Ovary (tissue), 7 donors: ENCODE measurements at regions not wholly inside any gene's neighbourhood (a gene's known extent, or its start where the extent isn't known, plus 50 kb on each side); places are given as distances from the start of the nearest gene placed in this dataset.
"Not testable (repeated sequence)": the region's sequence is repeated elsewhere in the genome, so short reads cannot be mapped to it uniquely, and the experiment has no call there.

Experiments used
- DNase-seq, 5 donors: peaks; one replicate each; pipeline ENCODE4 v3.0.0-alpha.2; 2019 to 2020
- H3K27ac ChIP-seq, 2 donors: fragments of 200-600 bp; one replicate each; pipeline versions ENCODE4 v1.5.1 to v1.8.0; 2019 to 2022
- H3K27me3 ChIP-seq: fragments of 200-600 bp; one replicate; pipeline ENCODE4 v1.8.0; 2022
- H3K36me3 ChIP-seq: fragments of 200-600 bp; sonication (generic); one replicate; pipeline ENCODE4 v1.5.1; 2019
- H3K4me1 ChIP-seq: one replicate; pipeline ENCODE4 v1.8.1; 2013; ENCODE audit warnings: mild to moderate bottlenecking, moderate library complexity; ENCODE audit not compliant: insufficient read depth
- H3K4me3 ChIP-seq: fragments of 200-600 bp; sonication (generic); one replicate; pipeline ENCODE4 v1.5.1; 2017
- H3K9me3 ChIP-seq, 2 donors: fragments of 200-600 bp in 1 of 2; sonication (generic) in 1 of 2; one replicate each; pipeline versions ENCODE4 v1.5.1 to v1.8.1; 2013 to 2019; ENCODE audit warnings: mild to moderate bottlenecking in 1 of 2, moderate library complexity in 1 of 2
- CTCF ChIP-seq, 3 donors: fragments of 450-650 bp in 2 of 3; fragments of 200-600 bp in 1 of 3; IDR thresholded peaks; one replicate each; pipeline versions ENCODE4 v1.5.1 to v1.8.0; 2016 to 2022; ENCODE audit warnings: antibody characterized with exemption in 3 of 3, mild to moderate bottlenecking in 1 of 3
- EP300 ChIP-seq: sonication (generic); formaldehyde crosslinking; IDR thresholded peaks from one replicate; pipeline ENCODE4 v1.6.1; 2017; ENCODE audit warnings: antibody characterized with exemption
- POLR2A ChIP-seq: fragments of 450-650 bp; IDR thresholded peaks from one replicate; pipeline ENCODE4 v1.6.1; 2017; ENCODE audit warnings: antibody characterized with exemption, mild to moderate bottlenecking, moderate library complexity
- WGBS, 3 donors: extraction: QIAGEN DNeasy Blood & Tissue Kit in 1 of 3; methylation state at CpG; one replicate each; pipeline versions ENCODE4 v1.1.5 to v1.1.7; 2013 to 2017; 5-methylcytosine and 5-hydroxymethylcytosine counted together
- intact Hi-C, 4 donors: fragments of 100-400 bp; cut with DNase I; formaldehyde crosslinking; loops; one replicate each; pipeline versions ENCODE4 v1.11.0 to v1.15.1; 2022 to 2023
- donor health status: DM: no; HTN: no; CAD: no; lungs with moderate emphysema.
- donor health status: DM: no; HTN: no; CAD: no.
- donor health status: Bipolar disorder and iron deficiency.
- donor health status: DM: no; HTN: no; CAD: no.
- donor health status: DM: yes; HTN: yes; CAD: no.

- Histone ChIP-seq H3K27ac (no peak overlapping the region), H3K4me1 (no peaks in the 10 kb centered on the region), H3K36me3 (no peaks in the 10 kb centered on the region), H3K27me3 (no peaks in the 10 kb centered on the region), H3K9me3 (no peaks in the 10 kb centered on the region), H3K4me3 (no peak overlapping the region)
- intact Hi-C loops, result no loop called here
- 67 to 77% (median 69%) methylated on average over 4 of the region's 4 CpGs for WGBS, 3 donors
- DNase-seq, result no peak
- no peak for TF ChIP-seq POLR2A
- no peak for TF ChIP-seq CTCF (IDR thresholded peaks at IDR 0.05)
- no peak for TF ChIP-seq EP300
Observed at GRCh38 chr10:118823256-118823907, 68.6 kb upstream of the CACUL1 start.

GRCh38 chr10:118827053-118827452 lies 72.3 kb upstream of the CACUL1 start:
- Histone ChIP-seq H3K27me3 (no peaks in the 10 kb centered on the region), H3K9me3 (no peaks in the 10 kb centered on the region), H3K4me3 (no peak overlapping the region), H3K36me3 (no peaks in the 10 kb centered on the region), H3K4me1 (no peaks in the 10 kb centered on the region), H3K27ac (no peak overlapping the region)
- intact Hi-C loops, result no loop called here
- TF ChIP-seq CTCF (IDR thresholded peaks at IDR 0.05) (no peak), EP300 (no peak), POLR2A (no peak)
- 0 to 45% methylated on average over 1 of the region's 1 CpG; no CpG with 5 or more reads in 1 of the 3 donors for WGBS, 3 donors
- no peak for DNase-seq

- DNase-seq, result no peak
- no peak overlapping the region for H3K27ac ChIP-seq
- no peaks in the 10 kb centered on the region for H3K36me3 ChIP-seq
- H3K27me3 ChIP-seq, result no peaks in the 10 kb centered on the region
- H3K9me3 ChIP-seq, result no peaks in the 10 kb centered on the region
- 80 to 89% (median 84%) methylated on average over 7 of the region's 7 CpGs for WGBS, 3 donors
- intact Hi-C loops, result no loop called here
- no peaks in the 10 kb centered on the region for H3K4me1 ChIP-seq
- no peak overlapping the region for H3K4me3 ChIP-seq
- TF ChIP-seq POLR2A (no peak), EP300 (no peak), CTCF (IDR thresholded peaks at IDR 0.05) (no peak)
Observed at GRCh38 chr10:118827466-118828155, 72.8 kb upstream of the CACUL1 start.

- H3K4me3 ChIP-seq, result no peak overlapping the region
- H3K27ac ChIP-seq, result no peak overlapping the region
- intact Hi-C loops, result no loop called here
- H3K36me3 ChIP-seq, result no peaks in the 10 kb centered on the region
- 35 to 40% (median 40%) methylated on average over 7 of the region's 7 CpGs for WGBS, 3 donors
- H3K27me3 ChIP-seq, result no peaks in the 10 kb centered on the region
- no peaks in the 10 kb centered on the region for H3K9me3 ChIP-seq
- peak in 1 of 5 donors; percentile 25 for DNase-seq
- no peak for TF ChIP-seq POLR2A
- no peak for TF ChIP-seq CTCF (IDR thresholded peaks at IDR 0.05)
- no peak for TF ChIP-seq EP300
- H3K4me1 ChIP-seq, result no peaks in the 10 kb centered on the region
Observed at GRCh38 chr10:118832241-118832651, 77.5 kb upstream of the CACUL1 start.

GRCh38 chr10:118834370-118834769 lies 79.6 kb upstream of the CACUL1 start:
- H3K4me3 ChIP-seq, DNase-seq, H3K36me3 ChIP-seq, H3K9me3 ChIP-seq, H3K27me3 ChIP-seq, H3K27ac ChIP-seq, H3K4me1 ChIP-seq, intact Hi-C loops: not testable (repeated sequence)
- 85 to 87% (median 87%) methylated on average over 5 of the region's 5 CpGs for WGBS, 3 donors
